B cell (primary cell): ENCODE measurements at regions not wholly inside any gene's neighbourhood (a gene's known extent, or its start where the extent isn't known, plus 50 kb on each side); places are given as distances from the start of the nearest gene placed in this dataset.
"Not testable (repeated sequence)": the region's sequence is repeated elsewhere in the genome, so short reads cannot be mapped to it uniquely, and the experiment has no call there.

ENCODE experiments used
- ATAC-seq: fragments of 200-7000 bp; cut with Tn5 transposase; one replicate; pipeline ENCODE4 v1.10.0; 2021; ENCODE audit warnings: low read depth, mild to moderate bottlenecking, moderate number of reproducible peaks, moderate library complexity
- CTCF ChIA-PET: fragments of 350-600 bp; sonication (Branson Sonifier 250); formaldehyde crosslinking; loops from one replicate; lab custom pipeline; 2021; ENCODE audit warnings: antibody characterized with exemption, inconsistent platforms; lab: Charles Lee
- POLR2A ChIA-PET: fragments of 350-600 bp; sonication (Branson Sonifier 250); formaldehyde crosslinking; loops from one replicate; lab custom pipeline; 2021; ENCODE audit warnings: antibody characterized with exemption; lab: Charles Lee
- DNase-seq: peaks from one replicate; pipeline ENCODE4 v3.0.0; 2013
- H2AFZ ChIP-seq: 2 replicates; pipeline ENCODE4 v1.6.1; 2012; ENCODE audit warnings: mild to moderate bottlenecking, low read depth, low read length; ENCODE audit not compliant: insufficient read depth, poor library complexity, severe bottlenecking
- H3K27ac ChIP-seq, 2 donors: 1 replicate in 1 of 2; 2 replicates in 1 of 2; pipeline ENCODE4 v1.5.1; 2012 to 2013; ENCODE audit warnings: low read length in 2 of 2, mild to moderate bottlenecking in 2 of 2, moderate library complexity in 1 of 2
- H3K27me3 ChIP-seq, 4 experiments: fragments of 200-600 bp in 1 of 4; sonication (generic) in 1 of 4; replicated peaks in 1 of 4; 1 replicate in 2 of 4; 2 replicates in 2 of 4; pipeline versions ENCODE4 v1.6.1 to v1.7.0; 2013 to 2016; ENCODE audit warnings: low read length in 3 of 4, mild to moderate bottlenecking in 2 of 4, mixed read lengths in 1 of 4, moderate library complexity in 1 of 4; ENCODE audit not compliant: insufficient read depth in 4 of 4, control insufficient read depth in 3 of 4; ENCODE audit errors: control extremely low read depth in 1 of 4
- H3K36me3 ChIP-seq, 2 experiments: replicated peaks in 1 of 2; 1 replicate in 1 of 2; 2 replicates in 1 of 2; pipeline versions ENCODE4 v1.6.1 to v1.7.1; 2013; ENCODE audit warnings: low read length in 1 of 2; ENCODE audit not compliant: insufficient read depth in 2 of 2, control insufficient read depth in 1 of 2; ENCODE audit errors: control extremely low read depth in 1 of 2, extremely low read depth in 1 of 2
- H3K4me1 ChIP-seq, 2 donors: fragments of 200-600 bp in 1 of 2; sonication (generic) in 1 of 2; 1 replicate in 1 of 2; 2 replicates in 1 of 2; pipeline versions ENCODE4 v1.5.1 to v1.6.1; 2013 to 2017; ENCODE audit warnings: low read length in 2 of 2; ENCODE audit not compliant: control insufficient read depth in 2 of 2, insufficient read depth in 2 of 2
- H3K4me2 ChIP-seq: replicated peaks from 2 replicates; pipeline ENCODE3; 2012; ENCODE audit warnings: mild to moderate bottlenecking, low read depth, low read length; ENCODE audit not compliant: poor library complexity, severe bottlenecking
- H3K4me3 ChIP-seq, 5 experiments: fragments of 200-600 bp in 1 of 5; sonication (generic) in 1 of 5; 1 replicate in 3 of 5; 2 replicates in 2 of 5; pipeline versions ENCODE4 v1.5.1 to v1.7.0; 2011 to 2016; ENCODE audit warnings: low read length in 4 of 5, mild to moderate bottlenecking in 4 of 5, low read depth in 2 of 5, control low read depth in 1 of 5, moderate library complexity in 1 of 5; ENCODE audit not compliant: insufficient read depth in 1 of 5; ENCODE audit errors: control extremely low read depth in 1 of 5, extremely low read depth in 1 of 5
- H3K79me2 ChIP-seq: fragments of 200-600 bp; sonication (generic); one replicate; pipeline ENCODE4 v1.6.0; 2016; ENCODE audit warnings: low read length; ENCODE audit not compliant: control insufficient read depth, insufficient read depth
- H3K9ac ChIP-seq: fragments of 200-600 bp; sonication (generic); 2 replicates; pipeline ENCODE4 v1.6.1; 2017; ENCODE audit warnings: mild to moderate bottlenecking, low read length, moderate library complexity
- H3K9me3 ChIP-seq, 3 donors: one replicate each; pipeline versions ENCODE4 v1.6.1 to v1.7.1; 2013; ENCODE audit warnings: low read length in 2 of 3; ENCODE audit not compliant: control insufficient read depth in 2 of 3, insufficient read depth in 1 of 3; ENCODE audit errors: control extremely low read depth in 1 of 3
- H4K20me1 ChIP-seq: 2 replicates; pipeline ENCODE4 v1.6.0; 2012; ENCODE audit warnings: mild to moderate bottlenecking, low read length; ENCODE audit not compliant: insufficient read depth, control insufficient read depth, poor library complexity, severe bottlenecking
- H3K27ac Mint-ChIP-seq: one replicate; pipeline ENCODE4 v1.8.0; 2021; ENCODE audit warnings: mixed read lengths
- H3K27me3 Mint-ChIP-seq: one replicate; pipeline ENCODE4 v1.8.0; 2021; ENCODE audit warnings: mixed read lengths
- H3K4me1 Mint-ChIP-seq: one replicate; pipeline ENCODE4 v1.8.0; 2021; ENCODE audit warnings: mixed read lengths
- H3K4me3 Mint-ChIP-seq: one replicate; pipeline ENCODE4 v1.8.0; 2021; ENCODE audit warnings: mixed read lengths
- H3K9me3 Mint-ChIP-seq: one replicate; pipeline ENCODE4 v1.8.0; 2022; ENCODE audit warnings: mixed read lengths; ENCODE audit not compliant: insufficient read depth
- EZH2 ChIP-seq: IDR thresholded peaks from 2 replicates; pipeline ENCODE4 v1.6.1; 2012; ENCODE audit warnings: borderline replicate concordance, low read depth, mild to moderate bottlenecking, moderate library complexity, low read length; ENCODE audit not compliant: insufficient read depth, poor library complexity, severe bottlenecking
- WGBS: methylation state at CpG from one replicate; pipeline ENCODE4 v1.1.5; 2013; ENCODE audit warnings: missing lambda C conversion rate; ENCODE audit not compliant: insufficient coverage; 5-methylcytosine and 5-hydroxymethylcytosine counted together
- intact Hi-C: fragments of 100-400 bp; cut with micrococcal nuclease; formaldehyde crosslinking; loops from one replicate; pipeline ENCODE4 v1.10.0; 2022
- TF ChIP-seq, protein P1 (sequence below): fragments of 200-600 bp; IDR thresholded peaks from one replicate; pipeline ENCODE4 v1.8.0; 2022; ENCODE audit warnings: antibody characterized with exemption, mild to moderate bottlenecking

DNA sequence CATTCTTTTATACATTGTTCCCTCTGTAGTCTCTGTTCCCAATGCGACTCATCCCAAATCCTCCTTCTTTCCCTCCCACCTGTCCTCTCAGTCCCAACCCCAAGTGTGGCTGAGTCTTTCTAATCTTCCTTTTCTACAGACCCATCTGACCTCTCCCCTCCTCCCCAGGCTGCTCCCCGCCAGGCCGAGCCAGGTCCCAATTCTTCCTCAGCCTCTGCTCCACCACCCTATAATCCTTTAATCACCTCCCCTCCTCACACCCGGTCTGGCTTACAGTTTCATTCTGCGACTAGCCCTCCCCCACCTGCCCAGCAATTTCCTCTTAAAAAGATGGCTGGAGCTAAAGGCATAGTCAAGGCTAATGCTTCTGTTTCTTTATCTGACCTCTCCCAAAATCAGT lies 130.6 kb downstream of the RAB38 start:
- DNase-seq, POLR2A ChIA-PET: not testable (repeated sequence)
- WGBS: 91% methylated on average over 5 of the region's 5 CpGs

DNA sequence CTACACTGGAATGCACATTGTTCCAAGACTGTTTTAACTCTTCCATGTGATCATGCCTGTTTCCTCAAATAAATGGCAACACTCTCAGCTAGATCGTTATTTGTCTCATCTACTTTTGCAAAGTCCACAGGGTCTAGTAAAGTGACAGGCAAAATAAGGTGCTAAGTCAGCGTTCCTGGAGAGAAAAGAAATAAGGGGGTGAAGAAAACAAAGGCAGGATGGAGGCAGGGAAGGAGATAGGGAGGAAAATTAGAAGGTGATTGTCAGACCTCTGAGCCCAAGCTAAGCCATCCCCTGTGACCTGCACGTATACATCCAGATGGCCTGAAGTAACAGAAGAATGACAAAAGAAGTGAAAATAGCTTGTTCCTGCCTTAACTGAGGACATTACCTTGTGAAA lies 132.1 kb downstream of the RAB38 start:
- Histone ChIP-seq H3K4me3 (no peak overlapping the region), H3K27ac (no peak overlapping the region), H3K9ac (no peak overlapping the region), H2AFZ (no peak overlapping the region), H3K9me3 (no peaks in the 10 kb centered on the region), H4K20me1 (no peaks in the 10 kb centered on the region), H3K79me2 (no peaks in the 10 kb centered on the region), H3K4me2 (no peak overlapping the region), H3K36me3 (no peaks in the 10 kb centered on the region), H3K4me1 (no peaks in the 10 kb centered on the region), H3K27me3 (no peaks in the 10 kb centered on the region)
- Mint-ChIP-seq H3K27me3 (peaks cover 2% of the 10 kb centered on the region), H3K4me3 (no peak overlapping the region), H3K9me3 (no peaks in the 10 kb centered on the region), H3K4me1 (no peaks in the 10 kb centered on the region), H3K27ac (no peak overlapping the region)
- CTCF ChIA-PET: no interaction called here
- intact Hi-C loops: no loop called here
- DNase-seq: no peak
- no peak for TF ChIP-seq EZH2
- TF ChIP-seq, protein P1, sequence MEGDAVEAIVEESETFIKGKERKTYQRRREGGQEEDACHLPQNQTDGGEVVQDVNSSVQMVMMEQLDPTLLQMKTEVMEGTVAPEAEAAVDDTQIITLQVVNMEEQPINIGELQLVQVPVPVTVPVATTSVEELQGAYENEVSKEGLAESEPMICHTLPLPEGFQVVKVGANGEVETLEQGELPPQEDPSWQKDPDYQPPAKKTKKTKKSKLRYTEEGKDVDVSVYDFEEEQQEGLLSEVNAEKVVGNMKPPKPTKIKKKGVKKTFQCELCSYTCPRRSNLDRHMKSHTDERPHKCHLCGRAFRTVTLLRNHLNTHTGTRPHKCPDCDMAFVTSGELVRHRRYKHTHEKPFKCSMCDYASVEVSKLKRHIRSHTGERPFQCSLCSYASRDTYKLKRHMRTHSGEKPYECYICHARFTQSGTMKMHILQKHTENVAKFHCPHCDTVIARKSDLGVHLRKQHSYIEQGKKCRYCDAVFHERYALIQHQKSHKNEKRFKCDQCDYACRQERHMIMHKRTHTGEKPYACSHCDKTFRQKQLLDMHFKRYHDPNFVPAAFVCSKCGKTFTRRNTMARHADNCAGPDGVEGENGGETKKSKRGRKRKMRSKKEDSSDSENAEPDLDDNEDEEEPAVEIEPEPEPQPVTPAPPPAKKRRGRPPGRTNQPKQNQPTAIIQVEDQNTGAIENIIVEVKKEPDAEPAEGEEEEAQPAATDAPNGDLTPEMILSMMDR: no peak
- 34% methylated on average over 3 of the region's 3 CpGs for WGBS
- POLR2A ChIA-PET: no interaction called here
- no peak for ATAC-seq

More for the DNA sequence above, 130.6 kb downstream of the RAB38 start:
- intact Hi-C loops, H3K4me1 Mint-ChIP-seq, H2AFZ ChIP-seq, H3K27ac Mint-ChIP-seq, H3K9me3 ChIP-seq, H3K4me2 ChIP-seq, H3K27me3 Mint-ChIP-seq, H3K9ac ChIP-seq, H3K4me3 ChIP-seq, H3K36me3 ChIP-seq, H3K4me3 Mint-ChIP-seq, H3K9me3 Mint-ChIP-seq, H3K4me1 ChIP-seq, H3K79me2 ChIP-seq, H3K27ac ChIP-seq, H3K27me3 ChIP-seq, ATAC-seq, H4K20me1 ChIP-seq, CTCF ChIA-PET: not testable (repeated sequence)
